ENCODE measurements at regions not wholly inside any gene's neighbourhood (a gene's known extent, or its start where the extent isn't known, plus 50 kb on each side); places are given as distances from the start of the nearest gene placed in this dataset.
"Not testable (repeated sequence)": the region's sequence is repeated elsewhere in the genome, so short reads cannot be mapped to it uniquely, and the experiment has no call there.

GRCh38 chr5:174920906-174921550 is 196.6 kb downstream of the MSX2 start:
- CTCF ChIA-PET = interaction anchor here (0.5 to 2.9 kb wide), 8 partner anchors 10 to 609 kb away, joined by 3 to 19 read pairs (median 3); no protein-coding TSS in a partner anchor
- H3K9me3 Mint-ChIP-seq (ENCODE audit: unreplicated experiment) = peaks cover 7% of the 10 kb centered on the region
- no peak overlapping the region for H3K27ac Mint-ChIP-seq (ENCODE audit: low read depth, unreplicated experiment)
- H3K36me3 Mint-ChIP-seq (ENCODE audit: insufficient read depth, unreplicated experiment) = no peaks in the 10 kb centered on the region
- DNase-seq (ENCODE audit: unreplicated experiment) = no peak
- POLR2A ChIA-PET = interaction anchor here (0.8 to 1.0 kb wide), 2 partner anchors 13 to 63 kb away, joined by 3 read pairs; no protein-coding TSS in a partner anchor
- no peaks in the 10 kb centered on the region for H3K27me3 Mint-ChIP-seq (ENCODE audit: insufficient read depth, unreplicated experiment)
- no peak overlapping the region for H3K4me3 Mint-ChIP-seq (ENCODE audit: unreplicated experiment)
- TF ChIP-seq CTCF (IDR thresholded peaks at IDR 0.05; ENCODE audit: unreplicated experiment) = no peak
- no peaks in the 10 kb centered on the region for H3K4me1 Mint-ChIP-seq (ENCODE audit: insufficient read depth, unreplicated experiment)
- BruUV-seq (replicated peaks) = no TSS peak
- intact Hi-C loops (cut with micrococcal nuclease) = no loop called here

GRCh38 chr5:174919351-174919750 is 195.0 kb downstream of the MSX2 start:
- no peak overlapping the region for H3K4me3 Mint-ChIP-seq (ENCODE audit: unreplicated experiment)
- H3K9me3 Mint-ChIP-seq (ENCODE audit: unreplicated experiment) = peaks cover 7% of the 10 kb centered on the region
- BruUV-seq (replicated peaks) = no TSS peak
- H3K4me1 Mint-ChIP-seq (ENCODE audit: insufficient read depth, unreplicated experiment) = no peaks in the 10 kb centered on the region
- CTCF ChIA-PET = interaction anchor here (0.6 to 2.9 kb wide), 3 partner anchors 9 to 662 kb away, joined by 3 to 19 read pairs (median 8); no protein-coding TSS in a partner anchor
- no peak for DNase-seq (ENCODE audit: unreplicated experiment)
- H3K36me3 Mint-ChIP-seq (ENCODE audit: insufficient read depth, unreplicated experiment) = no peaks in the 10 kb centered on the region
- H3K27me3 Mint-ChIP-seq (ENCODE audit: insufficient read depth, unreplicated experiment) = no peaks in the 10 kb centered on the region
- POLR2A ChIA-PET = no interaction called here
- no peak overlapping the region for H3K27ac Mint-ChIP-seq (ENCODE audit: low read depth, unreplicated experiment)
- intact Hi-C loops (cut with micrococcal nuclease) = no loop called here
- no peak for TF ChIP-seq CTCF (IDR thresholded peaks at IDR 0.05; ENCODE audit: unreplicated experiment)

- POLR2A ChIA-PET = no interaction called here
- no peak for DNase-seq (ENCODE audit: unreplicated experiment)
- BruUV-seq (replicated peaks) = no TSS peak
- Mint-ChIP-seq H3K9me3 (ENCODE audit: unreplicated experiment) (peaks cover 4% of the 10 kb centered on the region), H3K4me3 (ENCODE audit: unreplicated experiment) (no peak overlapping the region), H3K36me3 (ENCODE audit: insufficient read depth, unreplicated experiment) (no peaks in the 10 kb centered on the region), H3K27ac (ENCODE audit: low read depth, unreplicated experiment) (no peak overlapping the region), H3K4me1 (ENCODE audit: insufficient read depth, unreplicated experiment) (no peaks in the 10 kb centered on the region), H3K27me3 (ENCODE audit: insufficient read depth, unreplicated experiment) (no peaks in the 10 kb centered on the region)
- CTCF ChIA-PET = no interaction called here
- intact Hi-C loops (cut with micrococcal nuclease) = no loop called here
- TF ChIP-seq CTCF (IDR thresholded peaks at IDR 0.05; ENCODE audit: unreplicated experiment) = no peak
Observed at GRCh38 chr5:174918655-174919054, 194.3 kb downstream of the MSX2 start.

- Mint-ChIP-seq H3K27me3 (ENCODE audit: insufficient read depth, unreplicated experiment) (no peaks in the 10 kb centered on the region), H3K27ac (ENCODE audit: low read depth, unreplicated experiment) (no peak overlapping the region), H3K36me3 (ENCODE audit: insufficient read depth, unreplicated experiment) (no peaks in the 10 kb centered on the region), H3K4me3 (ENCODE audit: unreplicated experiment) (no peak overlapping the region), H3K4me1 (ENCODE audit: insufficient read depth, unreplicated experiment) (no peaks in the 10 kb centered on the region), H3K9me3 (ENCODE audit: unreplicated experiment) (no peaks in the 10 kb centered on the region)
- no peak for TF ChIP-seq CTCF (IDR thresholded peaks at IDR 0.05; ENCODE audit: unreplicated experiment)
- POLR2A ChIA-PET = no interaction called here
- no peak for DNase-seq (ENCODE audit: unreplicated experiment)
- intact Hi-C loops (cut with micrococcal nuclease) = no loop called here
- CTCF ChIA-PET = interaction anchor here (0.6 kb wide), 1 partner anchor 476 kb away, joined by 4 read pairs; no protein-coding TSS in a partner anchor
- BruUV-seq (replicated peaks) = no TSS peak
Observed at GRCh38 chr5:174917976-174918554, 193.7 kb downstream of the MSX2 start.

- H3K27ac Mint-ChIP-seq (ENCODE audit: low read depth, unreplicated experiment); H3K4me1 Mint-ChIP-seq (ENCODE audit: insufficient read depth, unreplicated experiment); intact Hi-C loops (cut with micrococcal nuclease); BruUV-seq (replicated peaks); H3K36me3 Mint-ChIP-seq (ENCODE audit: insufficient read depth, unreplicated experiment); H3K9me3 Mint-ChIP-seq (ENCODE audit: unreplicated experiment); DNase-seq (ENCODE audit: unreplicated experiment); H3K4me3 Mint-ChIP-seq (ENCODE audit: unreplicated experiment); H3K27me3 Mint-ChIP-seq (ENCODE audit: insufficient read depth, unreplicated experiment); POLR2A ChIA-PET: not testable (repeated sequence)
- CTCF ChIA-PET = interaction anchor here (0.7 to 1.3 kb wide), 2 partner anchors 10 to 19 kb away, joined by 3 to 6 read pairs; no protein-coding TSS in a partner anchor
Observed at GRCh38 chr5:174917435-174917834, 193.1 kb downstream of the MSX2 start.

- BruUV-seq (replicated peaks); DNase-seq (ENCODE audit: unreplicated experiment); H3K4me3 Mint-ChIP-seq (ENCODE audit: unreplicated experiment); H3K27ac Mint-ChIP-seq (ENCODE audit: low read depth, unreplicated experiment); intact Hi-C loops (cut with micrococcal nuclease); H3K4me1 Mint-ChIP-seq (ENCODE audit: insufficient read depth, unreplicated experiment); H3K9me3 Mint-ChIP-seq (ENCODE audit: unreplicated experiment); H3K27me3 Mint-ChIP-seq (ENCODE audit: insufficient read depth, unreplicated experiment); H3K36me3 Mint-ChIP-seq (ENCODE audit: insufficient read depth, unreplicated experiment): not testable (repeated sequence)
- CTCF ChIA-PET = interaction anchor here (0.7 to 1.5 kb wide), 3 partner anchors 9 to 19 kb away, joined by 3 to 7 read pairs (median 6); no protein-coding TSS in a partner anchor
- POLR2A ChIA-PET = interaction anchor here (0.6 kb wide), 1 partner anchor 9 kb away, joined by 3 read pairs; no protein-coding TSS in a partner anchor
Observed at GRCh38 chr5:174916924-174917323, 192.5 kb downstream of the MSX2 start.

All from MCF 10A (cell line).